NCI-H524 treated with DMSO at 0.1 percent for 48 hours (cell line): ENCODE measurements at regions not wholly inside any gene's neighbourhood (a gene's known extent, or its start where the extent isn't known, plus 50 kb on each side); places are given as distances from the start of the nearest gene placed in this dataset.
"Not testable (repeated sequence)": the region's sequence is repeated elsewhere in the genome, so short reads cannot be mapped to it uniquely, and the experiment has no call there.

Experiments used
- DNase-seq: peaks from one replicate; lab custom pipeline; 2025; lab: John Stamatoyannopoulos, UW

GRCh38 chr6:85961746-85962145 lies 319.1 kb upstream of the SYNCRIP start:
- no peak for DNase-seq

- DNase-seq, result no peak
These were observed 318.4 kb upstream of the SYNCRIP start for GRCh38 chr6:85961125-85961524.

GRCh38 chr6:85948481-85948880 lies 305.8 kb upstream of the SYNCRIP start:
- no peak for DNase-seq

- DNase-seq, result peak; percentile 74
These were observed 302.9 kb upstream of the SYNCRIP start for GRCh38 chr6:85945459-85946185.

DNA sequence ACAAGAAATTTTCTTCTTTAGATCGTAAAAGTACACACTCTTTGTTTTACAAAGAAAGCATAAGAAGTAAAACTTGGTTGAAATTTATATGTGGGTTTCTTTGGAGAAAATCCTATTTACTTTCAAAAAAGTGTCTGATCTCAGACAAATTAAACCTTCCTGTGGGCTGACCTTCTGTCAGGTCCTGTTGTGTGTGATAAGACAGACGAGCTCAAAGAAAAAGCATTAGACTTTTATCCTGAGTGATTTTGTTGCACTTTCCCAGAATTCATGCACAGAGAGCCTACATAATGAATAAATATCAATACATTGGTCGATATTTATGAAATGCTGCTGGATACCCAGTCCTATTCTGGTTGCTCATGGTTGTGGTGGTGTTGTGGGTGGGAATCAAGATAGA lies 302.1 kb upstream of the SYNCRIP start:
- DNase-seq, result no peak

DNA sequence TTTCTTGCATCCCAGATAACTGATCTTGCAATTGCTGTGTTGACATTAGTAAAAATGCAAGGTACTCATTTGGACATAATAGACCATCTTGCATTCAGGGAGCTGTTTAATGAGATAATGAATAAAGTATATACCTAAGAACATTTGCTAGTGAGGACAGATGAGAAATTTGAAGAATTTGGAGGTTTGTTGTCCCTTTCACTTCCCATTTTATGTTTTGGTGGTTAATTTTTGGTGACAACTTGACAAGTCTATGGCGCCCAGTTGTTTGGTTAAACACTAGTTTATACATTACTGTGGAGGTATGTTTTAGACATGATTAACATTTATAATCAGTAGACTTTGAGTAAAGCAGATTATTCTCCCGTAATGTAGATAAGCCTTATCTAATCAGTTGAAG lies 300.2 kb upstream of the SYNCRIP start:
- no peak for DNase-seq

GRCh38 chr6:85936916-85937315 lies 294.2 kb upstream of the SYNCRIP start:
- no peak for DNase-seq

- peak; percentile 31 for DNase-seq
These were observed 280.3 kb upstream of the SYNCRIP start for GRCh38 chr6:85923013-85923430.

DNA sequence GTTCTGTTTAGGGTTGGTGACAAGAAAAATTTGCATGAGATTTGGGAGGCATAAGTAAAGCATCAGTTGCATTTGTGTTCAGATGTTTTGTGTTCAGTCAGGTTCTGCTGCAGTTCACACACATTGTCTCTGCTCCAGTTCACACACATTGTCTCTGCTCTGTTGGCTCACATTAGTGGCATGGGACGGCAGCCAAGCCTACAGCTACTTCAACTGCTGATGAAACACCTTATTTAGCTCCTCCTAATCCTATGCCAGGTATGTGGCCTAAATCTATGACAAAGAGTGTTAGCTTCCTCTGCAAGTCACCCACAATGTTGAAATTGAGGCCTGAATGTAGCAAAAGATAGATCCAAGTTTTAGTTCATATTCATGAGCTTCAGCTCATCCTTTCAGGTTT lies 278.1 kb upstream of the SYNCRIP start:
- no peak for DNase-seq

GRCh38 chr6:85917522-85917921 lies 274.8 kb upstream of the SYNCRIP start:
- DNase-seq, result no peak

GRCh38 chr6:85913001-85913400 lies 270.3 kb upstream of the SYNCRIP start:
- DNase-seq, result no peak

- no peak for DNase-seq
These were observed 269.9 kb upstream of the SYNCRIP start for GRCh38 chr6:85912582-85912981.

- no peak for DNase-seq
These were observed 268.4 kb upstream of the SYNCRIP start for GRCh38 chr6:85911067-85911466.

DNA sequence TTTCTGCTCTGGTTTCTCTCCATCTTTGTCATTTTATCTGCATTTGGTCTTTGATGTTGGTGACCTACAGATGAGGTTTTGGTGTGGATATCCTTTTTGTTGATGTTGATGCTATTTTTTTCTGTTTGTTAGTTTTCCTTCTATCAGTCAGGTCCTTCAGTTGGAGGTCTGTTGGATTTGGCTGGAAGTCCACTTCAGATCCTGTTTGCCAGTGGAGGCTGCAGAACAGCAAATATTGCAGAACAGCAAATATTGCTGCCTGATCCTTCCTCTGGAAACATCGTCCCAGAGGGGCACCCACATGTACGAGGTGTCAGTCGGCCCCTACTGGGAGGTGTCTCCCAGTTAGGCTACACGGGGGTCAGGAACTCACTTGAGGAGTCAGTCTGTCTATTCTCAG lies 265.4 kb upstream of the SYNCRIP start:
- DNase-seq, result not testable (repeated sequence)

DNA sequence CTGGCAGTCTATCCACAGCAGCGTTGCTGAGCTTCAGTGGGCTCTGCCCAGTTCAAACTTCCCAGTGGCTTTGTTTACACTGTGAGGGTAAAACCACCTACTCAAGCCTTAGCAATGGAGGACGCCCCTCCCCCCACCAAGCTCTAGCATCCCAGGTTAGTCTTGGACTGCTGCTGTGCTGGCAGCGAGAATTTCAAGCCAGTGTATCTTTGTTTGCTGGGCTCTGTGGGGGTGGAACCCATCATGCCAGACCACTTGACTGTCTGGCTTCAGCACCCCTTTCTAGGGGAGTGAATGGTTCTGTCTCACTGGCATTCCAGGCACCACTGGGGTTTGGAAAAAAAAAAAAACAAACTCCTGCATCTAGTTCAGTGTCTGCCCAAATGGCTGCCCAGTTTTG lies 249.7 kb upstream of the SYNCRIP start:
- DNase-seq, result no peak

GRCh38 chr6:85887461-85887860 lies 244.8 kb upstream of the SYNCRIP start:
- DNase-seq, result no peak

DNA sequence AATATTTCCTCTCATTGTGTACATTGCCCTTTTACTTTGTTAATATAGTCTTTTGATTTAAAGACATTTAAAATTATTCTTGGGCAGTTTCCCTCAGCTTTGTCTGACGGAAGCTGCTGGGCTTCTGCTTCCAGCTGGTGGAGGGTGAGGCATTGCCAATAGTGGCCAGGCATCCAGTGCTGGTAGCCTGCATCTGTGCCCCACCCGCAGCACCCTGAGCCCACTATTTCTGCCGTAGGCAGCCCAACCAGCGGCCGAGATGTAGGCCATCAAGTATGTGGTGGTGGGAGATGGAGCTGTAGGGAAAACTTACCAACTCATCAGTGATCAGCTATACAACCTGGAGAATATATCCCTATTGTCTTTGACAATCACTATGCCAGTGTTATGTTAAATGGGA lies 226.0 kb upstream of the SYNCRIP start:
- DNase-seq, result no peak

DNA sequence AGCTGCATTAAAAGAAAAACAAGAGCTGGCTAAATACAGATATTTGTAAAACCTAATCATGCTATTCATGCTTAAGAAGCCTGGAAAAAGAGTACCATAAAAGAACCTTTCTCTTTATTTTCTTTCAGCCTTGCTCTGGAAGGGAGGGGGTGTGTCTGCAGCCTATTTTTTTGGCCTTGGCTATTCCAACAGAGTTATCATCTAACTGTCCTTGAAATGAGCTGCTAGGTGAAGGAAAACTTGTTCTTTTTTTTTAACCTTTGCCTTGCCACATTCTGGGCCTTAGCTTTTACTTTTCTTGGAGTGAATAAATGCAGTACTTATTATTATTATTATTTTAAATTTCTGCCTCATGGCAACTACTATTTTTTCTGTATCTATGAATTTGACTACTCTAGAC lies 224.9 kb upstream of the SYNCRIP start:
- no peak for DNase-seq

- DNase-seq, result no peak
These were observed 224.2 kb upstream of the SYNCRIP start for GRCh38 chr6:85866758-85867401.

- no peak for DNase-seq
These were observed 223.7 kb upstream of the SYNCRIP start for GRCh38 chr6:85866370-85866730.

- DNase-seq, result peak; percentile 8
These were observed 223.0 kb upstream of the SYNCRIP start for GRCh38 chr6:85865420-85866369.

DNA sequence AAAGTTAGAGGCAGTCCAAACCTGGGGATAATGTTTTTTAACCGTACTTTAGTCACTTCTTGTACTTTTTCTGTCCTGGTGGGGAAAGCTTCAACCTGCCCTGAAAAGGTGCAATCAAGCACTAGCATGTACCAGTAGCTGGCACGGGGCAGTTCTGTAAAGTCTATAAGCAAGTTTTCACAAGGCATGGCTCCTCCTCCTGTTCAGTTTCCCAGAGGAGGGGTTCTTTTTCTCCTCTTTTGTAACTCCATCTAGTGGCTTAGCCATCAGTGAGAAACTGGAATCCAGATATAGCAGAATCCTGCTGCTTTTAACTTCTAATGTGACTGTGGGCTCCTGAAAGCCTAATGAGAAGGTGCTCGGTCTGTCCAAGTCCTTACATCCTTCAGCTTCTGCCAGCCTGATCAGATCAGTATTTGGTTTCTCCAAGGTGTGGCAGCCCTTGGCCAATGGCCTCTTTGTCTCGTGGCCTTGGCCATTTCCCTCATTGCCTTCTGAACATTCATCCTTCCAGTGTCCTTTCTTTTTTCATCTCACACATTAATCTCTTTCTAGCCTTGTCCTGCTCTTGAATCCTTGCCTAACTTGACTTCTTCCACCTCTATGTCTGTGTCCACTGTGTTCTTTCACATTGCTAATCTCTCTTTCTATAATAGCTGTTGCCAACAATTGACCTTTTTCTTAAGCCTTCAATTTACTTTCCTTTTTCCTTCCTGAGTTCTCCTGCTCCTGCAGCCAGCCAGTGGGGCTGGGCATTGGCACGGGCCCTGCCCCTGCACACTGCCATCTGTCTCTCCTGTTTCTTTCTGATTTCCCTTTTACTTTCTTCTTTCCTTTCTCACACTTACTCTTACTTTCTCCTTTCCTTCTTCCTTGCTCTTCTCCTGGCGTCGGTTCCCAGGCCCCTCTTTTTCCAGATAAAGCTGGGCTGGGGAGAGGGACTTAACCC lies 222.0 kb upstream of the SYNCRIP start:
- no peak for DNase-seq
